Urinary bladder (tissue), 3 donors: ENCODE measurements at regions not wholly inside any gene's neighbourhood (a gene's known extent, or its start where the extent isn't known, plus 50 kb on each side); places are given as distances from the start of the nearest gene placed in this dataset.

Experiments
- DNase-seq: peaks from one replicate; pipeline ENCODE4 v3.0.0-alpha.2; 2015; ENCODE audit errors: extremely low spot score
- H3K27ac ChIP-seq: one replicate; pipeline ENCODE4 v1.5.1; 2013; ENCODE audit warnings: low read depth, mild to moderate bottlenecking, moderate library complexity
- H3K36me3 ChIP-seq: one replicate; pipeline ENCODE4 v1.6.1; 2013; ENCODE audit warnings: mild to moderate bottlenecking, moderate library complexity; ENCODE audit not compliant: insufficient read depth
- H3K4me1 ChIP-seq: one replicate; pipeline ENCODE4 v1.6.1; 2013; ENCODE audit warnings: mild to moderate bottlenecking, moderate library complexity; ENCODE audit not compliant: insufficient read depth
- H3K4me3 ChIP-seq: one replicate; pipeline ENCODE4 v1.5.1; 2013; ENCODE audit warnings: low read depth, low read length
- WGBS: extraction: QIAGEN DNeasy Blood & Tissue Kit; methylation state at CpG from one replicate; pipeline ENCODE4 v1.1.7; 2013; 5-methylcytosine and 5-hydroxymethylcytosine counted together
- donor health status: healthy with polysubstance abuse.
- donor health status: healthy.

- no peaks in the 10 kb centered on the region for H3K4me1 ChIP-seq
- no peak overlapping the region for H3K27ac ChIP-seq
- no peak for DNase-seq
- H3K36me3 ChIP-seq, result no peaks in the 10 kb centered on the region
- 97% methylated on average over 3 of the region's 3 CpGs for WGBS
- no peak overlapping the region for H3K4me3 ChIP-seq
These were observed 96.2 kb upstream of the IRF2BP2 start for GRCh38 chr1:234706199-234706598.

DNA sequence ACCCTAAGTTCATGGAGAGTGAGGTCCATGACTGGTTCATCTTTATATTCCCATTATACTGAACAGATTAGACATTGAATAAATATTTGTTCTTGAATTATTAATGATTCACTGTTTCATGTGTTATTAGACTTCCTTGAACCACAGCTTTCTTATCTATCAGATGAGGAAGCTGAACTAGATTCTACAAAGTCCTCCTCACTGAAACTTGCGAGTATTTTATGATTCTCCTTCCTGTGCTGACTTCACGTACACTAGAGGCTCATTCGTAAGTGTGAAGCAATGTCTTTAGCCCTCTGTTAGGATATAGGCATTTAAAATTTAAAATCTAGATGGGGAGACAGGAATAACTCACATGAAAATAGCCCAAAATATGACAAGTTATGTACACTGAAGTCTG, 95.6 kb upstream of the IRF2BP2 start:
- DNase-seq, result no peak
- no peak overlapping the region for H3K4me3 ChIP-seq
- H3K27ac ChIP-seq, result no peak overlapping the region
- no peaks in the 10 kb centered on the region for H3K36me3 ChIP-seq
- 84% methylated on average over 3 of the region's 3 CpGs for WGBS
- H3K4me1 ChIP-seq, result no peaks in the 10 kb centered on the region

GRCh38 chr1:234704106-234704887, 94.3 kb upstream of the IRF2BP2 start:
- no peak for DNase-seq
- no peaks in the 10 kb centered on the region for H3K36me3 ChIP-seq
- H3K27ac ChIP-seq, result no peak overlapping the region
- H3K4me3 ChIP-seq, result no peak overlapping the region
- no peaks in the 10 kb centered on the region for H3K4me1 ChIP-seq
- 95% methylated on average over 14 of the region's 14 CpGs for WGBS

- 62% methylated on average over 7 of the region's 7 CpGs for WGBS
- DNase-seq, result no peak
- no peaks in the 10 kb centered on the region for H3K4me1 ChIP-seq
- H3K36me3 ChIP-seq, result no peaks in the 10 kb centered on the region
- no peak overlapping the region for H3K27ac ChIP-seq
- H3K4me3 ChIP-seq, result no peak overlapping the region
These were observed 92.5 kb upstream of the IRF2BP2 start for GRCh38 chr1:234702342-234703000.

GRCh38 chr1:234701737-234702341, 91.9 kb upstream of the IRF2BP2 start:
- Histone ChIP-seq H3K27ac (no peak overlapping the region), H3K36me3 (no peaks in the 10 kb centered on the region), H3K4me3 (no peak overlapping the region), H3K4me1 (no peaks in the 10 kb centered on the region)
- 76% methylated on average over 6 of the region's 6 CpGs for WGBS
- DNase-seq, result no peak

- 45% methylated on average over 7 of the region's 7 CpGs for WGBS
- H3K27ac ChIP-seq, result no peak overlapping the region
- peak; percentile 64 for DNase-seq
These were observed 90.1 kb upstream of the IRF2BP2 start for GRCh38 chr1:234699795-234700665.

DNA sequence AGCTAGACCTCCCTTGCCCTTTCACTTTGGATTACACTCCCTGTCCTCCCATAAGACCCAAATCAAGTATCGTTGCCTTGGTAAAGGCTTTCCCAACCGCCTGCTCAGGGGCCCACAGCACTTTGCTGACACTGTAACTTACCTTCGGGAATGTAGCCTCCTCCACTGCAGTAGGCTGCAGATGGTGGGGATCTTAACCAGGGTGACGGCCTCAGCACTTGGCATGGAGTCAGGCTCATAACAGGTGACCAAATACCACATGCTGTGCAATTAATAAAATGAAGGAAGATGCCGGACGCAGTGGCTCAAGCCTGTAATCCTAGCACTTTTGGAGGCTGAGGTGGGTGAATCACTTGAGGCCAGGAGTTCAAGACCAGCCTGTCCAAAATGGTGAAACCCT, 88.7 kb upstream of the IRF2BP2 start:
- no peak for DNase-seq
- no peaks in the 10 kb centered on the region for H3K4me1 ChIP-seq
- 92% methylated on average over 6 of the region's 6 CpGs for WGBS
- H3K36me3 ChIP-seq, result no peaks in the 10 kb centered on the region
- H3K4me3 ChIP-seq, result no peak overlapping the region
- H3K27ac ChIP-seq, result no peak overlapping the region

More at GRCh38 chr1:234699795-234700665, 90.1 kb upstream of the IRF2BP2 start:
- no peaks in the 10 kb centered on the region for H3K4me1 ChIP-seq
- H3K36me3 ChIP-seq, result no peaks in the 10 kb centered on the region
- no peak overlapping the region for H3K4me3 ChIP-seq

DNA sequence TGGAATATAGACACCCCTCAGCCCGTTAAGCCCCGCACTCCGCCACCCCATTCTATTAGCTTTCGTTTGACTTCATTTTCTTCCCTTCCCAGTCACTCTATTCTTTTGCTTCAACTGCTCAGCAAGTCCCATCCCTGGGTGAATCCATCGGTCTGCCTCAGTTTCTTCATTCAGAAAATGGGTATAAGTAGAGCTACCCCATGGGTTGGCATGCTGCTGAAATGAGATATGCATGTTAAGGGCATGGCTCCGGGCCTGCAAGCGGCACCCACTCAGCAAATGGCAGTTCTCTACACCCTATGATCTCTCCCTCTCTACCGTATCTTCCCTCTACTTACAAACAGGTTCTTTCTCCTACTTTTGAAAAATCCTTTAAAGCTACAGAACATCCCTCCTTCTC, 87.8 kb upstream of the IRF2BP2 start:
- DNase-seq, result no peak
- 92% methylated on average over 8 of the region's 8 CpGs for WGBS
- no peaks in the 10 kb centered on the region for H3K4me1 ChIP-seq
- H3K36me3 ChIP-seq, result no peaks in the 10 kb centered on the region
- H3K27ac ChIP-seq, result no peak overlapping the region
- no peak overlapping the region for H3K4me3 ChIP-seq

- H3K36me3 ChIP-seq, result no peaks in the 10 kb centered on the region
- H3K4me1 ChIP-seq, result no peaks in the 10 kb centered on the region
- H3K27ac ChIP-seq, result no peak overlapping the region
- no peak overlapping the region for H3K4me3 ChIP-seq
- WGBS, result 28% methylated on average over 1 of the region's 1 CpG
- DNase-seq, result no peak
These were observed 87.0 kb upstream of the IRF2BP2 start for GRCh38 chr1:234697015-234697414.

- Histone ChIP-seq H3K27ac (no peak overlapping the region), H3K4me1 (no peaks in the 10 kb centered on the region), H3K36me3 (no peaks in the 10 kb centered on the region), H3K4me3 (no peak overlapping the region)
- 79% methylated on average over 11 of the region's 11 CpGs for WGBS
- no peak for DNase-seq
These were observed 86.2 kb upstream of the IRF2BP2 start for GRCh38 chr1:234696148-234696576.

DNA sequence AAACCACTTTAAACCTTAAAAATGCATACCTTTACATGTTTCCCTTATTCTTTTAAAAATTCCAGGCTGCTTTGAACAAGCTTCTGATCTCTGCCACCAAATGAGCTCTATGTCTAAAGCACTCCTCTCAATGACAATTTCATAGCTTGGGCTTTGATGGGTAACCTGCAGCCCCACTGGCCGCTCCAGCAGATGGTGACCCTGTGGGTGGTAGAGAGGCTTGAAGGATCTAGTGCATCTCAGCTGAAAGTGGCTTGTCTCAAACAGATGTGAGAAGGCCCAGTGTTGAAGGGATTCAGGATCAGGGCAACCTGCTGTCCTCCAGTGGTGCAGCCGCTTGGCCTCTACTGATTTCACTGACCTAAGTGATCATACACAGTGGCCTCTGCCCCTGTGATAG, 84.7 kb upstream of the IRF2BP2 start:
- no peak overlapping the region for H3K4me3 ChIP-seq
- DNase-seq, result no peak
- H3K4me1 ChIP-seq, result no peaks in the 10 kb centered on the region
- no peak overlapping the region for H3K27ac ChIP-seq
- H3K36me3 ChIP-seq, result no peaks in the 10 kb centered on the region
- WGBS, result 49% methylated on average over 2 of the region's 2 CpGs

DNA sequence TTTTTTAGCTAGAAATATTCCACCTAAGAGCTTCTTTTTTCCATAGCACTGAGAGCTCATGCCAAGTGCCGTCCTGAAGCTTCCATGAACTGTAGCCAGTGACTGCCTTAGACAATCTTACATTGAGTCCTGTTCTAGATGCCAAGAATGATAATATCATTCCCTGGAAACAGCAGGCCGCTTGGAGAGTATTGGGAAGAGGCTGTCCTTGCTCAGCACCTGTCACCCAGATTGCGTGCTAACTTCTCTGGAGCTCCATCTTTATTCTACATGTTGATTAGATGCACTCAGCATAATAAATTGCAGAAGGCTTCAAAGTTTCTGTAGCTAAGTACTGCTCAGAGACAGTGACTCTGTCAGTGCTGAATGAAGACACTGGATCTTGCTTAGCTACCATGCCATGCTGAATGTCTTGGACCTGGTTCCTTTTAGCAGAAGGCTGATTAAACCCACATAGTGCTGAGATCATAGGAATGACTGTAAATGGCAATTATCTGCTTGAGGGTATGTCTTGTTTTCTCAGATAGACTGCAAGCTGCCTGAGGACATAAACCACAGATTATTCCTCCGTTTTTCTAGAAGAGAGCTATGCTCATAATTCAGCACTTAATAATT, 83.1 kb upstream of the IRF2BP2 start:
- no peak overlapping the region for H3K4me3 ChIP-seq
- 62% methylated on average over 4 of the region's 4 CpGs for WGBS
- H3K4me1 ChIP-seq, result no peaks in the 10 kb centered on the region
- H3K36me3 ChIP-seq, result no peaks in the 10 kb centered on the region
- DNase-seq, result no peak
- no peak overlapping the region for H3K27ac ChIP-seq

- no peak for DNase-seq
- Histone ChIP-seq H3K27ac (no peak overlapping the region), H3K36me3 (no peaks in the 10 kb centered on the region), H3K4me3 (no peak overlapping the region), H3K4me1 (no peaks in the 10 kb centered on the region)
- 50% methylated on average over 3 of the region's 3 CpGs for WGBS
These were observed 81.6 kb upstream of the IRF2BP2 start for GRCh38 chr1:234691567-234691966.
